ENCODE measurements at regions not wholly inside any gene's neighbourhood (a gene's known extent, or its start where the extent isn't known, plus 50 kb on each side); places are given as distances from the start of the nearest gene placed in this dataset.

- no peak for TF ChIP-seq CTCF (IDR thresholded peaks at IDR 0.05)
- TF ChIP-seq POLR2A (IDR thresholded peaks at IDR 0.05), result no peak
- TF ChIP-seq EP300 (IDR thresholded peaks at IDR 0.05), result no peak
Measured at GRCh38 chr6:88513471-88513870, 347.3 kb upstream of the CNR1 start.

All from ovary (tissue), 3 donors.